ENCODE measurements at regions not wholly inside any gene's neighbourhood (a gene's known extent, or its start where the extent isn't known, plus 50 kb on each side); places are given as distances from the start of the nearest gene placed in this dataset.

DNA sequence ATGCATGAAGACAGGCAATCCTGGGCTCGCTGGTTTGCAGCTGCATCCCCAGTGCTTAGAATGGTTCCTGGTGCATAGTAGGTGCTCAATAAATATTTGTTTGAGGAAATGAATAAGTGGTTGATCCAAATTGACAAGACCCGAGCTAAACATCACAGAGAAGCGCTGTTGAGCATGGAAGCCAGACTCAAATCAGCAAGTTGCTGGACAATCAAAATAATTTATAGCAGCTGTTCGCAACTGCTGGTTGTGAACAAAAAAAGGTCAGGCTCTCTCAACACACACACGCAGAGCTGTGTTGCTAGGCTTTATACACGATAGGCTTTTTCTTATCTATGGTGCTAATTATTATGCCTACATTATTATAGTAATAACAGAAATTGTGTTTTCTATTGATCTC, 190.2 kb downstream of the TBX5 start:
- TF ChIP-seq ZNF668 (CRISPR knock-in tag; IDR thresholded peaks at IDR 0.05) (no peak), POLR2A (conservative IDR thresholded peaks at IDR 0.05) (no peak), ZBED1 (IDR thresholded peaks at IDR 0.05) (no peak), HDGF (IDR thresholded peaks at IDR 0.05) (no peak), BRD4 (IDR thresholded peaks at IDR 0.05) (no peak), DDX20 (tag; IDR thresholded peaks at IDR 0.05; ENCODE audit: low read depth) (no peak), TAF7 (tag; IDR thresholded peaks at IDR 0.05) (no peak), FOXP1 (CRISPR knock-in tag; IDR thresholded peaks at IDR 0.05) (no peak), ZFX (CRISPR knock-in tag; IDR thresholded peaks at IDR 0.05) (no peak)
- TF ChIP-seq, protein P1, sequence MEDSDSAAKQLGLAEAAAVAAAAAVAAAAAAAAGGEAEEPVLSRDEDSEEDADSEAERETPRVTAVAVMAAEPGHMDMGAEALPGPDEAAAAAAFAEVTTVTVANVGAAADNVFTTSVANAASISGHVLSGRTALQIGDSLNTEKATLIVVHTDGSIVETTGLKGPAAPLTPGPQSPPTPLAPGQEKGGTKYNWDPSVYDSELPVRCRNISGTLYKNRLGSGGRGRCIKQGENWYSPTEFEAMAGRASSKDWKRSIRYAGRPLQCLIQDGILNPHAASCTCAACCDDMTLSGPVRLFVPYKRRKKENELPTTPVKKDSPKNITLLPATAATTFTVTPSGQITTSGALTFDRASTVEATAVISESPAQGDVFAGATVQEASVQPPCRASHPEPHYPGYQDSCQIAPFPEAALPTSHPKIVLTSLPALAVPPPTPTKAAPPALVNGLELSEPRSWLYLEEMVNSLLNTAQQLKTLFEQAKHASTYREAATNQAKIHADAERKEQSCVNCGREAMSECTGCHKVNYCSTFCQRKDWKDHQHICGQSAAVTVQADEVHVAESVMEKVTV (CRISPR knock-in tag; IDR thresholded peaks at IDR 0.05) = no peak
- TF ChIP-seq, protein P2, sequence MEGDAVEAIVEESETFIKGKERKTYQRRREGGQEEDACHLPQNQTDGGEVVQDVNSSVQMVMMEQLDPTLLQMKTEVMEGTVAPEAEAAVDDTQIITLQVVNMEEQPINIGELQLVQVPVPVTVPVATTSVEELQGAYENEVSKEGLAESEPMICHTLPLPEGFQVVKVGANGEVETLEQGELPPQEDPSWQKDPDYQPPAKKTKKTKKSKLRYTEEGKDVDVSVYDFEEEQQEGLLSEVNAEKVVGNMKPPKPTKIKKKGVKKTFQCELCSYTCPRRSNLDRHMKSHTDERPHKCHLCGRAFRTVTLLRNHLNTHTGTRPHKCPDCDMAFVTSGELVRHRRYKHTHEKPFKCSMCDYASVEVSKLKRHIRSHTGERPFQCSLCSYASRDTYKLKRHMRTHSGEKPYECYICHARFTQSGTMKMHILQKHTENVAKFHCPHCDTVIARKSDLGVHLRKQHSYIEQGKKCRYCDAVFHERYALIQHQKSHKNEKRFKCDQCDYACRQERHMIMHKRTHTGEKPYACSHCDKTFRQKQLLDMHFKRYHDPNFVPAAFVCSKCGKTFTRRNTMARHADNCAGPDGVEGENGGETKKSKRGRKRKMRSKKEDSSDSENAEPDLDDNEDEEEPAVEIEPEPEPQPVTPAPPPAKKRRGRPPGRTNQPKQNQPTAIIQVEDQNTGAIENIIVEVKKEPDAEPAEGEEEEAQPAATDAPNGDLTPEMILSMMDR (IDR thresholded peaks at IDR 0.05 in 2 of 3, conservative IDR thresholded peaks at IDR 0.05 in 1 of 3; ENCODE audit: insufficient read depth in 2 of 3, low read depth in 1 of 3, low read length in 3 of 3) = no peak
- TF ChIP-seq, protein P3, sequence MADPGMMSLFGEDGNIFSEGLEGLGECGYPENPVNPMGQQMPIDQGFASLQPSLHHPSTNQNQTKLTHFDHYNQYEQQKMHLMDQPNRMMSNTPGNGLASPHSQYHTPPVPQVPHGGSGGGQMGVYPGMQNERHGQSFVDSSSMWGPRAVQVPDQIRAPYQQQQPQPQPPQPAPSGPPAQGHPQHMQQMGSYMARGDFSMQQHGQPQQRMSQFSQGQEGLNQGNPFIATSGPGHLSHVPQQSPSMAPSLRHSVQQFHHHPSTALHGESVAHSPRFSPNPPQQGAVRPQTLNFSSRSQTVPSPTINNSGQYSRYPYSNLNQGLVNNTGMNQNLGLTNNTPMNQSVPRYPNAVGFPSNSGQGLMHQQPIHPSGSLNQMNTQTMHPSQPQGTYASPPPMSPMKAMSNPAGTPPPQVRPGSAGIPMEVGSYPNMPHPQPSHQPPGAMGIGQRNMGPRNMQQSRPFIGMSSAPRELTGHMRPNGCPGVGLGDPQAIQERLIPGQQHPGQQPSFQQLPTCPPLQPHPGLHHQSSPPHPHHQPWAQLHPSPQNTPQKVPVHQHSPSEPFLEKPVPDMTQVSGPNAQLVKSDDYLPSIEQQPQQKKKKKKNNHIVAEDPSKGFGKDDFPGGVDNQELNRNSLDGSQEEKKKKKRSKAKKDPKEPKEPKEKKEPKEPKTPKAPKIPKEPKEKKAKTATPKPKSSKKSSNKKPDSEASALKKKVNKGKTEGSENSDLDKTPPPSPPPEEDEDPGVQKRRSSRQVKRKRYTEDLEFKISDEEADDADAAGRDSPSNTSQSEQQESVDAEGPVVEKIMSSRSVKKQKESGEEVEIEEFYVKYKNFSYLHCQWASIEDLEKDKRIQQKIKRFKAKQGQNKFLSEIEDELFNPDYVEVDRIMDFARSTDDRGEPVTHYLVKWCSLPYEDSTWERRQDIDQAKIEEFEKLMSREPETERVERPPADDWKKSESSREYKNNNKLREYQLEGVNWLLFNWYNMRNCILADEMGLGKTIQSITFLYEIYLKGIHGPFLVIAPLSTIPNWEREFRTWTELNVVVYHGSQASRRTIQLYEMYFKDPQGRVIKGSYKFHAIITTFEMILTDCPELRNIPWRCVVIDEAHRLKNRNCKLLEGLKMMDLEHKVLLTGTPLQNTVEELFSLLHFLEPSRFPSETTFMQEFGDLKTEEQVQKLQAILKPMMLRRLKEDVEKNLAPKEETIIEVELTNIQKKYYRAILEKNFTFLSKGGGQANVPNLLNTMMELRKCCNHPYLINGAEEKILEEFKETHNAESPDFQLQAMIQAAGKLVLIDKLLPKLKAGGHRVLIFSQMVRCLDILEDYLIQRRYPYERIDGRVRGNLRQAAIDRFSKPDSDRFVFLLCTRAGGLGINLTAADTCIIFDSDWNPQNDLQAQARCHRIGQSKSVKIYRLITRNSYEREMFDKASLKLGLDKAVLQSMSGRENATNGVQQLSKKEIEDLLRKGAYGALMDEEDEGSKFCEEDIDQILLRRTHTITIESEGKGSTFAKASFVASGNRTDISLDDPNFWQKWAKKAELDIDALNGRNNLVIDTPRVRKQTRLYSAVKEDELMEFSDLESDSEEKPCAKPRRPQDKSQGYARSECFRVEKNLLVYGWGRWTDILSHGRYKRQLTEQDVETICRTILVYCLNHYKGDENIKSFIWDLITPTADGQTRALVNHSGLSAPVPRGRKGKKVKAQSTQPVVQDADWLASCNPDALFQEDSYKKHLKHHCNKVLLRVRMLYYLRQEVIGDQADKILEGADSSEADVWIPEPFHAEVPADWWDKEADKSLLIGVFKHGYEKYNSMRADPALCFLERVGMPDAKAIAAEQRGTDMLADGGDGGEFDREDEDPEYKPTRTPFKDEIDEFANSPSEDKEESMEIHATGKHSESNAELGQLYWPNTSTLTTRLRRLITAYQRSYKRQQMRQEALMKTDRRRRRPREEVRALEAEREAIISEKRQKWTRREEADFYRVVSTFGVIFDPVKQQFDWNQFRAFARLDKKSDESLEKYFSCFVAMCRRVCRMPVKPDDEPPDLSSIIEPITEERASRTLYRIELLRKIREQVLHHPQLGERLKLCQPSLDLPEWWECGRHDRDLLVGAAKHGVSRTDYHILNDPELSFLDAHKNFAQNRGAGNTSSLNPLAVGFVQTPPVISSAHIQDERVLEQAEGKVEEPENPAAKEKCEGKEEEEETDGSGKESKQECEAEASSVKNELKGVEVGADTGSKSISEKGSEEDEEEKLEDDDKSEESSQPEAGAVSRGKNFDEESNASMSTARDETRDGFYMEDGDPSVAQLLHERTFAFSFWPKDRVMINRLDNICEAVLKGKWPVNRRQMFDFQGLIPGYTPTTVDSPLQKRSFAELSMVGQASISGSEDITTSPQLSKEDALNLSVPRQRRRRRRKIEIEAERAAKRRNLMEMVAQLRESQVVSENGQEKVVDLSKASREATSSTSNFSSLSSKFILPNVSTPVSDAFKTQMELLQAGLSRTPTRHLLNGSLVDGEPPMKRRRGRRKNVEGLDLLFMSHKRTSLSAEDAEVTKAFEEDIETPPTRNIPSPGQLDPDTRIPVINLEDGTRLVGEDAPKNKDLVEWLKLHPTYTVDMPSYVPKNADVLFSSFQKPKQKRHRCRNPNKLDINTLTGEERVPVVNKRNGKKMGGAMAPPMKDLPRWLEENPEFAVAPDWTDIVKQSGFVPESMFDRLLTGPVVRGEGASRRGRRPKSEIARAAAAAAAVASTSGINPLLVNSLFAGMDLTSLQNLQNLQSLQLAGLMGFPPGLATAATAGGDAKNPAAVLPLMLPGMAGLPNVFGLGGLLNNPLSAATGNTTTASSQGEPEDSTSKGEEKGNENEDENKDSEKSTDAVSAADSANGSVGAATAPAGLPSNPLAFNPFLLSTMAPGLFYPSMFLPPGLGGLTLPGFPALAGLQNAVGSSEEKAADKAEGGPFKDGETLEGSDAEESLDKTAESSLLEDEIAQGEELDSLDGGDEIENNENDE (IDR thresholded peaks at IDR 0.05; ENCODE audit: low read depth, low read length) = no peak
- TF ChIP-seq, protein P4, sequence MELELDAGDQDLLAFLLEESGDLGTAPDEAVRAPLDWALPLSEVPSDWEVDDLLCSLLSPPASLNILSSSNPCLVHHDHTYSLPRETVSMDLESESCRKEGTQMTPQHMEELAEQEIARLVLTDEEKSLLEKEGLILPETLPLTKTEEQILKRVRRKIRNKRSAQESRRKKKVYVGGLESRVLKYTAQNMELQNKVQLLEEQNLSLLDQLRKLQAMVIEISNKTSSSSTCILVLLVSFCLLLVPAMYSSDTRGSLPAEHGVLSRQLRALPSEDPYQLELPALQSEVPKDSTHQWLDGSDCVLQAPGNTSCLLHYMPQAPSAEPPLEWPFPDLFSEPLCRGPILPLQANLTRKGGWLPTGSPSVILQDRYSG (tag; conservative IDR thresholded peaks at IDR 0.05; ENCODE audit: low read depth) = no peak
- TF ChIP-seq, protein P5, sequence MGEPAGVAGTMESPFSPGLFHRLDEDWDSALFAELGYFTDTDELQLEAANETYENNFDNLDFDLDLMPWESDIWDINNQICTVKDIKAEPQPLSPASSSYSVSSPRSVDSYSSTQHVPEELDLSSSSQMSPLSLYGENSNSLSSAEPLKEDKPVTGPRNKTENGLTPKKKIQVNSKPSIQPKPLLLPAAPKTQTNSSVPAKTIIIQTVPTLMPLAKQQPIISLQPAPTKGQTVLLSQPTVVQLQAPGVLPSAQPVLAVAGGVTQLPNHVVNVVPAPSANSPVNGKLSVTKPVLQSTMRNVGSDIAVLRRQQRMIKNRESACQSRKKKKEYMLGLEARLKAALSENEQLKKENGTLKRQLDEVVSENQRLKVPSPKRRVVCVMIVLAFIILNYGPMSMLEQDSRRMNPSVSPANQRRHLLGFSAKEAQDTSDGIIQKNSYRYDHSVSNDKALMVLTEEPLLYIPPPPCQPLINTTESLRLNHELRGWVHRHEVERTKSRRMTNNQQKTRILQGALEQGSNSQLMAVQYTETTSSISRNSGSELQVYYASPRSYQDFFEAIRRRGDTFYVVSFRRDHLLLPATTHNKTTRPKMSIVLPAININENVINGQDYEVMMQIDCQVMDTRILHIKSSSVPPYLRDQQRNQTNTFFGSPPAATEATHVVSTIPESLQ (CRISPR knock-in tag; IDR thresholded peaks at IDR 0.05) = no peak
